Peyer's patch (tissue), 4 donors: ENCODE measurements at regions not wholly inside any gene's neighbourhood (a gene's known extent, or its start where the extent isn't known, plus 50 kb on each side); places are given as distances from the start of the nearest gene placed in this dataset.
"Not testable (repeated sequence)": the region's sequence is repeated elsewhere in the genome, so short reads cannot be mapped to it uniquely, and the experiment has no call there.

Experiments
- POLR2A ChIP-seq, 2 donors: fragments of 450-650 bp; IDR thresholded peaks; one replicate each; pipeline ENCODE4 v1.5.1; 2017; ENCODE audit warnings: antibody characterized with exemption in 2 of 2, mild to moderate bottlenecking in 2 of 2, moderate library complexity in 2 of 2
- TF ChIP-seq, protein P1 (sequence below), 6 experiments: fragments of 450-650 bp in 4 of 6; fragments of 200-600 bp in 2 of 6; sonication (generic) in 1 of 6; IDR thresholded peaks; one replicate each; pipeline ENCODE4 v1.5.1; 2017 to 2019; ENCODE audit warnings: antibody characterized with exemption in 6 of 6, mild to moderate bottlenecking in 3 of 6, moderate library complexity in 1 of 6

DNA sequence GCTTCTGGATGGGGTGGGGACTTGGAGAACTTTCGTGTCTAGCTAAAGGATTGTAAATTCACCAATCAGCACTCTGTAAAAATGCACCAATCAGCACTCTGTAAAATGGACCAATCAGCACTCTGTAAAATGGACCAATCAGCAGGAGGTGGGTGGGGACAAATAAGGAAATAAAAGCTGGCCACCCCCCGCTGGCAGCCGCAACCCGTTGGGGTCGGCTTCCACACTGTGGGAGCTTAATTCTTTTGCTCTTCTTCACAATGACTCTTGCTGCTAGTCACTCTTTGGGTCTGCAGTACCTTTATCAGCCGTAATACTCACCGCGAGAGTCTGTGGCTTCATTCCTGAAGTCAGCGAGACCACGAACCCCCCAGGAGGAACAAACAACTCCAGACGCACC lies 623.1 kb downstream of the DSC3 start:
- TF ChIP-seq, protein P1, sequence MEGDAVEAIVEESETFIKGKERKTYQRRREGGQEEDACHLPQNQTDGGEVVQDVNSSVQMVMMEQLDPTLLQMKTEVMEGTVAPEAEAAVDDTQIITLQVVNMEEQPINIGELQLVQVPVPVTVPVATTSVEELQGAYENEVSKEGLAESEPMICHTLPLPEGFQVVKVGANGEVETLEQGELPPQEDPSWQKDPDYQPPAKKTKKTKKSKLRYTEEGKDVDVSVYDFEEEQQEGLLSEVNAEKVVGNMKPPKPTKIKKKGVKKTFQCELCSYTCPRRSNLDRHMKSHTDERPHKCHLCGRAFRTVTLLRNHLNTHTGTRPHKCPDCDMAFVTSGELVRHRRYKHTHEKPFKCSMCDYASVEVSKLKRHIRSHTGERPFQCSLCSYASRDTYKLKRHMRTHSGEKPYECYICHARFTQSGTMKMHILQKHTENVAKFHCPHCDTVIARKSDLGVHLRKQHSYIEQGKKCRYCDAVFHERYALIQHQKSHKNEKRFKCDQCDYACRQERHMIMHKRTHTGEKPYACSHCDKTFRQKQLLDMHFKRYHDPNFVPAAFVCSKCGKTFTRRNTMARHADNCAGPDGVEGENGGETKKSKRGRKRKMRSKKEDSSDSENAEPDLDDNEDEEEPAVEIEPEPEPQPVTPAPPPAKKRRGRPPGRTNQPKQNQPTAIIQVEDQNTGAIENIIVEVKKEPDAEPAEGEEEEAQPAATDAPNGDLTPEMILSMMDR (IDR thresholded peaks at IDR 0.05), result not testable (repeated sequence)
- TF ChIP-seq POLR2A (IDR thresholded peaks at IDR 0.05), result not testable (repeated sequence)
